Liver (tissue), 3 donors: ENCODE measurements at regions not wholly inside any gene's neighbourhood (a gene's known extent, or its start where the extent isn't known, plus 50 kb on each side); places are given as distances from the start of the nearest gene placed in this dataset.

ENCODE experiments used
- CTCF ChIP-seq: fragments of 150-350 bp; IDR thresholded peaks from 2 replicates; pipeline ENCODE4 v1.5.1; 2017; ENCODE audit warnings: improper control_type of control experiment, low read depth, low read length; ENCODE audit not compliant: missing input control
- MAX ChIP-seq: IDR thresholded peaks from 2 replicates; pipeline ENCODE4 v1.6.1; 2016; ENCODE audit warnings: antibody characterized with exemption
- SP1 ChIP-seq: IDR thresholded peaks from 2 replicates; pipeline ENCODE4 v1.6.1; 2018; ENCODE audit warnings: antibody characterized with exemption, mild to moderate bottlenecking
- TAF1 ChIP-seq: conservative IDR thresholded peaks from 2 replicates; pipeline ENCODE4 v1.6.1; 2016; ENCODE audit warnings: antibody characterized with exemption, mild to moderate bottlenecking
- donor health status: healthy.
- donor health status: healthy.

- TF ChIP-seq CTCF = no peak
- no peak for TF ChIP-seq SP1
- TF ChIP-seq MAX = no peak
- no peak for TF ChIP-seq TAF1
These were observed 278.7 kb downstream of the IPMK start for GRCh38 chr10:57988964-57989363.
